ENCODE measurements at regions not wholly inside any gene's neighbourhood (a gene's known extent, or its start where the extent isn't known, plus 50 kb on each side); places are given as distances from the start of the nearest gene placed in this dataset.

DNA sequence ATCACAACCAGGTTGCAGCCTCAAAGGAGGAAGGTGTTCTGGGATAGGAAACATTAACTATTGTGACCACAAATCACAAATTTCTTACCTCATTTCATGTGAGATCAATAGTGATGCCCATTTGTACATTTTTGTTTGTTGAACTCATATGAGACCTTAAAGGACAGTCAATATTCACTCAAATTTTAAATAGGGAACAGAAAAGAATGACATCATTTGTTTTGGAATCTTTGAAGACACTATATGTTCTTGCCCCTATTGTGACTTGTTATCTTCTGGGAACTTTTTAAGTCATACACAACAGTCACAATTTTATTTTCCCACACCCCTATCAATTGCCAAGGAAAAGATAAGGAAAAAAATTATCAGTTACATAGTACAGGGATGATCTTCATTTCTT lies 346.5 kb downstream of the ARAP2 start:
- no peak overlapping the region for H3K4me3 ChIP-seq (replicated peaks; ENCODE audit: low read depth, low read length)
- DNase-seq (ENCODE audit: extremely low read depth, low read depth) = no peak
- TF ChIP-seq, protein P1, sequence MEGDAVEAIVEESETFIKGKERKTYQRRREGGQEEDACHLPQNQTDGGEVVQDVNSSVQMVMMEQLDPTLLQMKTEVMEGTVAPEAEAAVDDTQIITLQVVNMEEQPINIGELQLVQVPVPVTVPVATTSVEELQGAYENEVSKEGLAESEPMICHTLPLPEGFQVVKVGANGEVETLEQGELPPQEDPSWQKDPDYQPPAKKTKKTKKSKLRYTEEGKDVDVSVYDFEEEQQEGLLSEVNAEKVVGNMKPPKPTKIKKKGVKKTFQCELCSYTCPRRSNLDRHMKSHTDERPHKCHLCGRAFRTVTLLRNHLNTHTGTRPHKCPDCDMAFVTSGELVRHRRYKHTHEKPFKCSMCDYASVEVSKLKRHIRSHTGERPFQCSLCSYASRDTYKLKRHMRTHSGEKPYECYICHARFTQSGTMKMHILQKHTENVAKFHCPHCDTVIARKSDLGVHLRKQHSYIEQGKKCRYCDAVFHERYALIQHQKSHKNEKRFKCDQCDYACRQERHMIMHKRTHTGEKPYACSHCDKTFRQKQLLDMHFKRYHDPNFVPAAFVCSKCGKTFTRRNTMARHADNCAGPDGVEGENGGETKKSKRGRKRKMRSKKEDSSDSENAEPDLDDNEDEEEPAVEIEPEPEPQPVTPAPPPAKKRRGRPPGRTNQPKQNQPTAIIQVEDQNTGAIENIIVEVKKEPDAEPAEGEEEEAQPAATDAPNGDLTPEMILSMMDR (IDR thresholded peaks at IDR 0.05; ENCODE audit: low read depth, low read length, missing control alignments) = no peak

DNA sequence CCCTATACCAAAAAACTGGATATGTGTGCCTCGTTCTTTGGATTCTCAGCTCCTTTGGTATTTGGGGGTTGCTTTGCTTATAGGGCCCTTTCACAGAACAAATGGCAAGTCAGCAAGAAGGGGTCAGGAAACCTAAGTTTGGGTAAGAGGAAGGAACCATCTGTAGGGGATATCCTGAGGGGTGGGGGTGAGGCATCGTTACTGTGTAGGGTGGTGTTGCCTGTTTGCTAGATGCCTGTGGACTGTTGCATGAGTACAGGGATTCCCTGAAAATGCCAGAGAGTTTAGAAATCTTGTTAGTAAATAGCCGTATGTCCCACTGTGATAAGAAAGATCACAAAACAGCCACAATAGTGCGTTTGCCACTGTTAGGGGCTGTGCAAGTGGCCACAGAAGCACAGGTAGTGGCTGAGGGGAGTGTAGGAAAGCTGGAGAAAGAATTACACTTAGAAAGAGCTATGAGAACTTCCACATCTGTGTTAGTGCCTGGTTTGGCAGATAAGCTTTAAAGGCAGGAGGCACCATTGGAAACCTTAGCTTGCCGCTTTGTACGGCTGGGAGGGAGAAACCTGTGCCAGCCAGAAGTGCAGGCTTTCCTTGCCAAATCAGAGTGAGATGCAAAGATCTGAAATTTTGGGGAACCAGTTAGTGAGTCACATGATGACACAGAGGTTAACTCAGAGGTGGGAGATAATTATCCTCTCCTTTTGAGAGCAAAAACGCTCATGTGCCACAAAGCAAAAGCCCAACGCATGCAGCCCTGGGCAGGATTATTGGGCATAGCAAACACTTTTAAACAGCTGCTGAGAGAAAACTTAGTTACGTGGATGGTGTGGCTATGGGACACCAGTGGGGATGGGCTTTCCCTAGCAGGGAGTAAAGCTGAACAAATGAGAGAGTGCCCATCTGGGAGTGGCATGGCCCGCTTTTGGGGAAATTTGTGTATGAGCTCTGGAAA lies 343.7 kb downstream of the ARAP2 start:
- TF ChIP-seq, protein P1 (IDR thresholded peaks at IDR 0.05; ENCODE audit: low read depth, low read length, missing control alignments) = no peak
- DNase-seq (ENCODE audit: extremely low read depth, low read depth) = no peak

DNA sequence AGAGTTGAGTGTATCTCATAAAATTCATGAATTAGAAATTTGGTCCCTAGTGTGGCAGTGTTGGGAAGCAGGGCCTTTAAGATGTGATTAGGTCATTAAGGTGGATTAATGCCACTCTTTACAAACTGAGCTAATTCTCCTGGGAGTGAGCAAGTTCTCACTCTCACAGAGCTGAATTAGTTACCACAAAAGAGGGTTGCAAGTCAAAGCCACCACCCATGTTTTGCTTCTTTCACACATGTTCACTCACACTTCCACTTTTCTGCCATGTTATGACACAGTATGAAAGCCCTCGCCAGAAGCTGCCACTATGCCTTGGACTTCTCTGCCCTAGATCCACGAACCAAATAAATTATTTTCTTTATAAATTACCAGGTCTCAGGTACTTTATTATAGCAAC lies 332.1 kb downstream of the ARAP2 start:
- no peak overlapping the region for H3K4me3 ChIP-seq (replicated peaks; ENCODE audit: low read depth, low read length)
- TF ChIP-seq, protein P1 (IDR thresholded peaks at IDR 0.05; ENCODE audit: low read depth, low read length, missing control alignments) = no peak
- DNase-seq (ENCODE audit: extremely low read depth, low read depth) = no peak

More for the DNA sequence above, 343.7 kb downstream of the ARAP2 start:
- no peak overlapping the region for H3K4me3 ChIP-seq (replicated peaks; ENCODE audit: low read depth, low read length)

DNA sequence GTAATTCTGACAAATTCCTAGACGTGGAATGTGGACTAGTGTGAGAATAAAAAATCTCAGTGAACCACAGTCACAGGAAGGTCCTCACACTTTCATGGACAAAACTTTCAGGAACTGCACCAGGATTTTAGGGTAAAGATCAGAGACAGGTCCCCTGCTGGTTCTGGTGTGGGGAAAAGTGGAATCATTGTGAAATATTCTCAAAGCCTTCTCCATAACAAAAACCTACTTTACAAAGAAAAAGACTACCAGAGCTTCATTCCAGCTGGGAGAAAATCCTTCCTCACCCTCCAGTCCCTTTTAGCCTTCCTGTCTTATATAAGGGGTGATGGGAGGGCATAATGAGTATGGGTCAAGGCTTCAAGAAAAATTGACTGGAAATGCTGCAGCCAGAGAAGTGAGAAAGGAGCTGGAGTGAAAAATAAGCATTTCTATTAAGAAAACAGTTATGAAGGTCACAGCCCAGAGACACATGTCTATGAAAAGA lies 325.8 kb downstream of the ARAP2 start:
- DNase-seq (ENCODE audit: extremely low read depth, low read depth) = no peak
- TF ChIP-seq, protein P1 (IDR thresholded peaks at IDR 0.05; ENCODE audit: low read depth, low read length, missing control alignments) = no peak
- H3K4me3 ChIP-seq (replicated peaks; ENCODE audit: low read depth, low read length) = no peak overlapping the region

DNA sequence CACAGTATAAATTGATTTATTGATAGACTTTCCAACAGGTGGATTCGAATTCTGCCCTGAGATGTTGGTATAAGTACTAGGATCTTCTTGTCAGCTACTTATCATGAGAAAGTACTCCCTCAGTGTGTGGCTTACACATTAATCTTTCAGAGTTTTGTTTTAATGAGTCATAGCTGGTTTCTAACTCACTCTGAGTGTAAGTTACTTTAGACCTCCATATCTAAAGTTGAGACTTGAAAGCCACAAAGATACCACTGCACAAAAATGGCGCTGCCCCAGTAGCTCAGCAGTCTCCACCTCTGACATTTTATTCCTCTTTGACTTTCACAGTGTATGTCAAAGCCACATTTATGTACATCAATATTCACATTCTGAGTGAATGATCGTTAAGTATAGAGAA lies 318.5 kb downstream of the ARAP2 start:
- TF ChIP-seq, protein P1 (IDR thresholded peaks at IDR 0.05; ENCODE audit: low read depth, low read length, missing control alignments) = no peak

DNA sequence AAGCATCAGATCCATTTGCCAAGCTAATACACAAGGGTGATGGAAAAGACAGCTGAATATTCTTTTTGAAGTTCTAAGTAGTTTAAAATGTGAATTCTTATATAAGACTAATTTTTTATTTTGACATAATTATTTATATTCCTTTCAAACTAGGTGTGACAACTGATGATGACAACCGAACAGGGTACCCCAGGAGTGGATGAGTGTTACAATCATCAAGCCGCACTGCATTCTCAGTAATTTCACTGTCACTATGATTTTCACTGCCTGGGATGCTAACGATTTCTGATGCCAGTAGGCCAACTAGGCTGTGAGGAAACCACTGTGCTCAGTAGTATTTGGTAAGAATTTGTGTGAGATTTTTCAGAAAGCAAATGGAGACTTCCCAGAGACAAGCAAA lies 317.5 kb downstream of the ARAP2 start:
- no peak overlapping the region for H3K4me3 ChIP-seq (replicated peaks; ENCODE audit: low read depth, low read length)
- TF ChIP-seq, protein P1 (IDR thresholded peaks at IDR 0.05; ENCODE audit: low read depth, low read length, missing control alignments) = no peak
- no peak for DNase-seq (ENCODE audit: extremely low read depth, low read depth)

More for the DNA sequence above, 318.5 kb downstream of the ARAP2 start:
- no peak for DNase-seq (ENCODE audit: extremely low read depth, low read depth)
- H3K4me3 ChIP-seq (replicated peaks; ENCODE audit: low read depth, low read length) = no peak overlapping the region

All from HFF-Myc (cell line).